ENCODE measurements at regions not wholly inside any gene's neighbourhood (a gene's known extent, or its start where the extent isn't known, plus 50 kb on each side); places are given as distances from the start of the nearest gene placed in this dataset.
A peak's percentile ranks its signal among the peaks of the same experiment; 100 is the strongest.

DNA sequence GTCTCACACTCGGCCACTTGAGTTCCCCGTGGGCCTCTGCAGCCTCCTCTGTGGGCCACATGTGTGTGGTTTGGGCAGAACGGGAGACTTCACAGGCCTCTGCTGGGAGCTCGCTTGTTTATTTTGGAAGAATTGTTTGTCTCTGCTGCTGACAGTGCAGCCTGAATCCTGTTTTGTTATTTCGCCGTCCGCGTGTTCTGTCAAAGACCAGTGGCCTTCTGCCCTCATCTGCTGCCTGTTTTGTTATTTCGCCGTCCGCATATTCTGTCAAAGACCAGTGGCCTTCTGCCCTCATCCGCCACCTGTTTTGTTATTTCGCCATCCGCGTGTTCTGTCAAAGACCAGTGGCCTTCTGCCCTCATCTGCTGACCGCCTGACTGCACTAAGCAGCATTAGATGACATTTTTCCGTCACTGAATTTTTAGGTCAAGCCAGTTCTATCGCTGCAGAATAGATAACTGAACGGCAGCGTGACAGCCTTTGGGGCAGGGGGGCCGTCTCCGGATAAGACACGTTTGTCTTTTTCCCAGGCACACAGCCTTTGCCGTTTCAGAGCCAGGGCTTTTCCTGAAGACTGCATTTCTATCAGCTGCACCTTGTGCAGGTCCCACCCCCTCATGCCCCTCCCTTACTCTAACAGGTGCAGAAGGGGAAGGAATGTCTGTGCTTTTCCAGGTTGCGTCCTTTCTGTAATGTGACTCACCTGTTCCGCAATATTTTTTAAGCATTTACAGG, 158.5 kb upstream of the AFDN start (continued):
- TF ChIP-seq HOXA3 (CRISPR knock-in tag; IDR thresholded peaks at IDR 0.05) (peak; percentile 97), ZNF224 (CRISPR knock-in tag; IDR thresholded peaks at IDR 0.05) (peak; percentile 94; the same call in 1 of the 2 replicates), SAP130 (CRISPR knock-in tag; IDR thresholded peaks at IDR 0.05; ENCODE audit: low read depth) (peak; percentile 99), ZNF563 (CRISPR knock-in tag; IDR thresholded peaks at IDR 0.05) (peak; percentile 94), ZNF296 (CRISPR knock-in tag; conservative IDR thresholded peaks at IDR 0.05) (peak; percentile 97), RFX5 (IDR thresholded peaks at IDR 0.05; ENCODE audit: low read depth, low read length) (0 out of 2 replicates have a peak, but pooled peaks have one; percentile 37), AHR (CRISPR knock-in tag; IDR thresholded peaks at IDR 0.05) (0 out of 2 replicates have a peak, but pooled peaks have one; percentile 21), TBP (CRISPR knock-in tag; IDR thresholded peaks at IDR 0.05) (peak; percentile 63; the same call in 1 of the 2 replicates), HHEX (CRISPR knock-in tag; IDR thresholded peaks at IDR 0.05) (no peak; the same call in none of the 2 replicates), MIER2 (CRISPR knock-in tag; IDR thresholded peaks at IDR 0.05) (peak; percentile 72; the same call in 1 of the 2 replicates), PCBP1 (IDR thresholded peaks at IDR 0.05; ENCODE audit: borderline replicate concordance, low read depth, low read length) (no peak), EP300 (IDR thresholded peaks at IDR 0.05; ENCODE audit: low read depth in 2 of 2, low read length in 2 of 2) (peak in 1 of 2 experiments; percentile 90; a peak in 2 of 4 replicates), EP300 (CRISPR knock-in tag; IDR thresholded peaks at IDR 0.05; ENCODE audit: borderline replicate concordance) (peak; percentile 70; the same call in 1 of the 2 replicates), ZNF317 (CRISPR knock-in tag; IDR thresholded peaks at IDR 0.05) (peak; percentile 94), ZNF670 (CRISPR knock-in tag; IDR thresholded peaks at IDR 0.05; ENCODE audit: borderline replicate concordance) (no peak; the same call in 1 of the 2 replicates), ZBTB26 (CRISPR knock-in tag; IDR thresholded peaks at IDR 0.05; ENCODE audit: borderline replicate concordance) (peak; percentile 87; the same call in 1 of the 2 replicates), TMF1 (CRISPR knock-in tag; IDR thresholded peaks at IDR 0.05; ENCODE audit: low read depth) (no peak; the same call in 1 of the 2 replicates), PRDM4 (CRISPR knock-in tag; IDR thresholded peaks at IDR 0.05; ENCODE audit: borderline replicate concordance) (no peak), ZNF558 (CRISPR knock-in tag; IDR thresholded peaks at IDR 0.05; ENCODE audit: borderline replicate concordance) (no peak; the same call in 1 of the 2 replicates), ZBTB39 (CRISPR knock-in tag; IDR thresholded peaks at IDR 0.05) (peak; percentile 92), ZNF644 (CRISPR knock-in tag; IDR thresholded peaks at IDR 0.05; ENCODE audit: low read depth) (peak; percentile 73), ZNF160 (CRISPR knock-in tag; IDR thresholded peaks at IDR 0.05) (peak; percentile 80; the same call in 1 of the 2 replicates), MAF1 (CRISPR knock-in tag; IDR thresholded peaks at IDR 0.05; ENCODE audit: borderline replicate concordance) (0 out of 2 replicates have a peak, but pooled peaks have one; percentile 41)
- TF ChIP-seq, protein P1, sequence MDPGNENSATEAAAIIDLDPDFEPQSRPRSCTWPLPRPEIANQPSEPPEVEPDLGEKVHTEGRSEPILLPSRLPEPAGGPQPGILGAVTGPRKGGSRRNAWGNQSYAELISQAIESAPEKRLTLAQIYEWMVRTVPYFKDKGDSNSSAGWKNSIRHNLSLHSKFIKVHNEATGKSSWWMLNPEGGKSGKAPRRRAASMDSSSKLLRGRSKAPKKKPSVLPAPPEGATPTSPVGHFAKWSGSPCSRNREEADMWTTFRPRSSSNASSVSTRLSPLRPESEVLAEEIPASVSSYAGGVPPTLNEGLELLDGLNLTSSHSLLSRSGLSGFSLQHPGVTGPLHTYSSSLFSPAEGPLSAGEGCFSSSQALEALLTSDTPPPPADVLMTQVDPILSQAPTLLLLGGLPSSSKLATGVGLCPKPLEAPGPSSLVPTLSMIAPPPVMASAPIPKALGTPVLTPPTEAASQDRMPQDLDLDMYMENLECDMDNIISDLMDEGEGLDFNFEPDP (CRISPR knock-in tag; conservative IDR thresholded peaks at IDR 0.05), result 0 out of 2 replicates have a peak, but pooled peaks have one; percentile 87
